ENCODE measurements at regions not wholly inside any gene's neighbourhood (a gene's known extent, or its start where the extent isn't known, plus 50 kb on each side); places are given as distances from the start of the nearest gene placed in this dataset.

GRCh38 chr5:42886635-42887034 is 74.9 kb upstream of the SELENOP start:
- Histone ChIP-seq H3K9me3 (replicated peaks in 1 of 3) (no peaks in the 10 kb centered on the region), H3K4me1 (replicated peaks in 1 of 2) (peaks cover 0 to 10% of the 10 kb centered on the region in 2 donors), H3K4me3 (no peak overlapping the region), H3K27me3 (no peaks in the 10 kb centered on the region), H3K27ac (peak overlapping the region in 1 of 5 donors; percentile 21), H3K36me3 (replicated peaks in 1 of 2) (no peaks in the 10 kb centered on the region)
- TF ChIP-seq POLR2A (IDR thresholded peaks at IDR 0.05): no peak
- TF ChIP-seq, protein P1, sequence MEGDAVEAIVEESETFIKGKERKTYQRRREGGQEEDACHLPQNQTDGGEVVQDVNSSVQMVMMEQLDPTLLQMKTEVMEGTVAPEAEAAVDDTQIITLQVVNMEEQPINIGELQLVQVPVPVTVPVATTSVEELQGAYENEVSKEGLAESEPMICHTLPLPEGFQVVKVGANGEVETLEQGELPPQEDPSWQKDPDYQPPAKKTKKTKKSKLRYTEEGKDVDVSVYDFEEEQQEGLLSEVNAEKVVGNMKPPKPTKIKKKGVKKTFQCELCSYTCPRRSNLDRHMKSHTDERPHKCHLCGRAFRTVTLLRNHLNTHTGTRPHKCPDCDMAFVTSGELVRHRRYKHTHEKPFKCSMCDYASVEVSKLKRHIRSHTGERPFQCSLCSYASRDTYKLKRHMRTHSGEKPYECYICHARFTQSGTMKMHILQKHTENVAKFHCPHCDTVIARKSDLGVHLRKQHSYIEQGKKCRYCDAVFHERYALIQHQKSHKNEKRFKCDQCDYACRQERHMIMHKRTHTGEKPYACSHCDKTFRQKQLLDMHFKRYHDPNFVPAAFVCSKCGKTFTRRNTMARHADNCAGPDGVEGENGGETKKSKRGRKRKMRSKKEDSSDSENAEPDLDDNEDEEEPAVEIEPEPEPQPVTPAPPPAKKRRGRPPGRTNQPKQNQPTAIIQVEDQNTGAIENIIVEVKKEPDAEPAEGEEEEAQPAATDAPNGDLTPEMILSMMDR (IDR thresholded peaks at IDR 0.05): no peak
- no peak for DNase-seq
- 44 to 48% (median 46%) methylated on average over 1 of the region's 1 CpG for WGBS, 4 donors
- intact Hi-C loops (cut with DNase I): loop anchor here (10.0 kb wide), 3 partner anchors 72 to 882 kb away; partner anchors contain the start of gene SELENOP (in 1 of the 2)

GRCh38 chr5:42884326-42884725 is 72.6 kb upstream of the SELENOP start:
- Histone ChIP-seq H3K27ac (no peak overlapping the region), H3K9me3 (replicated peaks in 1 of 3) (no peaks in the 10 kb centered on the region), H3K4me3 (no peak overlapping the region), H3K36me3 (replicated peaks in 1 of 2) (no peaks in the 10 kb centered on the region), H3K27me3 (no peaks in the 10 kb centered on the region), H3K4me1 (replicated peaks in 1 of 2) (peaks cover 0 to 23% of the 10 kb centered on the region in 2 donors)
- no peak for DNase-seq
- TF ChIP-seq, protein P1 (IDR thresholded peaks at IDR 0.05): no peak
- no peak for TF ChIP-seq POLR2A (IDR thresholded peaks at IDR 0.05)
- 74 to 89% (median 80%) methylated on average over 1 of the region's 1 CpG for WGBS, 4 donors
- intact Hi-C loops (cut with DNase I): loop anchor here (10.0 kb wide), 3 partner anchors 70 to 880 kb away; partner anchors contain the start of gene SELENOP (in 1 of the 2)

DNA sequence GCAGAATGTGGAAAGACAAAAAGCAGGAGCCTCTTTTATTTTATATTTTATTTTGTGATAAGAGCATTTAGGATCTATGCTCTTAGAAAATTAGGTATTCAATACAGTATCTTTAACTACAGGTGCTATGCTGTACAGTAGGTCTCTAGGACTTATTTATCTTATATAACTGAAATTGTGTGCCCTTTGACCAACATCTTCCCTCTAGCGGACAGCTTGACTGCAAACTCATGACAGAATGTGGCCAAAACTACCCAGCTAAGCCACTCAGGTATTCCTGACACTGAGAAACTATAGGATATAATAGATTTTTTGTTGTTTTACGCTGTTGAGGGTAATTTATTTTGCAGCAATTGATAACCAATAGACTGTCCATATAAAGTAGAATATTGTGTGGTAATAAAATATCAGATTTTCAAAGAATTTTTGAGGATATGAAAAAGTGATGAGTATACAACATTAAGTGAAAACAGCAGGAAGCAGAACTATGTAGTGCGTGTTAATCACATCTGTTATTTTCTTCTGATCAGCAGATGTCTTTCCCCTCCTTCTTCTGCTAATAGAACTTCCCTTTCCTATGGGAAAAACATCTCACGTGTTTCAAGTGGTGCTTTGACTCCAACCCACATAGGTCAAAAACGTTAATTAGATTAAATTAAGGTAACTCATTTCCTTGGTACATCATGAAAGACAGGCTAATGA is 69.9 kb upstream of the SELENOP start:
- Histone ChIP-seq H3K9me3 (replicated peaks in 1 of 3) (no peaks in the 10 kb centered on the region), H3K27ac (peak overlapping the region in 3 of 5 donors; percentile 2 to 57 (median 56)), H3K4me3 (no peak overlapping the region), H3K36me3 (replicated peaks in 1 of 2) (no peaks in the 10 kb centered on the region), H3K27me3 (no peaks in the 10 kb centered on the region), H3K4me1 (replicated peaks in 1 of 2) (peaks cover 9 to 30% of the 10 kb centered on the region in 2 donors)
- DNase-seq: no peak
- WGBS, 4 donors: 74 to 80% (median 79%) methylated on average over 5 of the region's 5 CpGs
- intact Hi-C loops (cut with DNase I): loop anchor here (10.0 kb wide), 3 partner anchors 67 to 877 kb away; partner anchors contain the start of gene SELENOP (in 1 of the 2)
- TF ChIP-seq, protein P1 (IDR thresholded peaks at IDR 0.05): no peak
- no peak for TF ChIP-seq POLR2A (IDR thresholded peaks at IDR 0.05)

- intact Hi-C loops (cut with DNase I): loop anchor here (10.0 kb wide), 3 partner anchors 66 to 876 kb away; partner anchors contain the start of gene SELENOP (in 1 of the 2)
- Histone ChIP-seq H3K4me3 (no peak overlapping the region), H3K27ac (peak overlapping the region in 2 of 5 donors; percentile 52 to 57), H3K4me1 (replicated peaks in 1 of 2) (peaks cover 14 to 38% of the 10 kb centered on the region in 2 donors), H3K27me3 (no peaks in the 10 kb centered on the region), H3K36me3 (replicated peaks in 1 of 2) (no peaks in the 10 kb centered on the region), H3K9me3 (replicated peaks in 1 of 3) (no peaks in the 10 kb centered on the region)
- WGBS, 4 donors: 48 to 70% (median 51%) methylated on average over 1 of the region's 1 CpG
- DNase-seq: no peak
- TF ChIP-seq POLR2A (IDR thresholded peaks at IDR 0.05): no peak
- TF ChIP-seq, protein P1 (IDR thresholded peaks at IDR 0.05): no peak
These were observed 68.9 kb upstream of the SELENOP start for GRCh38 chr5:42880496-42881150.

All from adrenal gland (tissue), 9 donors.